ENCODE measurements at regions not wholly inside any gene's neighbourhood (a gene's known extent, or its start where the extent isn't known, plus 50 kb on each side); places are given as distances from the start of the nearest gene placed in this dataset.

DNA sequence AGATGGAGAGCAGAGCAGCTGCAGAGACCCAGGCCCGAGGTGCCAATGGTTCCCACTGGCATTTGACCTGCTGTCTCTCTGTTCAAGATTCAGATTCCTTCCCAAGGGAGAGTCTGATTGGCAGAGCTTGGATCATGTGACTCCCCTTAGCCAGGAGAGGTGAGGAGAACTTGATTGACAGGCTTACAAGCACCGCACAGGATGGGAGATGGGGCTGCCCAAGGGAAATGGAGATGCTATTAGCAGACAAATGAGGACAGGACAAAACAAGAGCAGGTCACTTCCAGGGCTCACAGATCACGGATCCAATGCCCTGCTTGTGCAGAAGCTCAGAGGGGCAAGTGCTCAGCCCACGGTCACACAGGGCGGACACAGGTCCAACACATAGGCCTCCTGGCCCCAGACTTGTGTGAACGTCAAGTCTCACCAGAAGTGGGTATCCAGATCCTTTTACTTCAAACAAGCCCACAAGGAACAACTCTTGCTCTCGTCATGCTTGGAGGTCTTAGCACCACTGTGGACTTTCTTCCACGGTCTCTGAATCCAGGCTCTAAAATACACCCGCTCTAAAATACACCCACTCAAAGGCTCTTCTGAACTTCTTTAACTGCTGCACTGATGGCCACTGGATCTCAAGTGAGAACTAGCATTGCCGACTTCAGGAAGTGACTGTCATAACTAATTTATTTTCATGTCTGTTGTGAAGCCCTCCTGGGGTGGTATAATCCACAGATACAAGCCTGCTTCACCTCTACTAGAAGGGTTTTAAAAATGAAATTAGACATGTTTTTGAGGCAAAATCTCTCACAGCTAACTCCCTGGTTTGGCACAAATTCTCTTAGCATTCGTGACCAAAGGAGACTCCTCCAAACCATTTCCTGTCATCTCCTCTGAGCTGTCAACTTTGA lies 274.9 kb downstream of the RRAGC start:
- TF ChIP-seq, protein P1, sequence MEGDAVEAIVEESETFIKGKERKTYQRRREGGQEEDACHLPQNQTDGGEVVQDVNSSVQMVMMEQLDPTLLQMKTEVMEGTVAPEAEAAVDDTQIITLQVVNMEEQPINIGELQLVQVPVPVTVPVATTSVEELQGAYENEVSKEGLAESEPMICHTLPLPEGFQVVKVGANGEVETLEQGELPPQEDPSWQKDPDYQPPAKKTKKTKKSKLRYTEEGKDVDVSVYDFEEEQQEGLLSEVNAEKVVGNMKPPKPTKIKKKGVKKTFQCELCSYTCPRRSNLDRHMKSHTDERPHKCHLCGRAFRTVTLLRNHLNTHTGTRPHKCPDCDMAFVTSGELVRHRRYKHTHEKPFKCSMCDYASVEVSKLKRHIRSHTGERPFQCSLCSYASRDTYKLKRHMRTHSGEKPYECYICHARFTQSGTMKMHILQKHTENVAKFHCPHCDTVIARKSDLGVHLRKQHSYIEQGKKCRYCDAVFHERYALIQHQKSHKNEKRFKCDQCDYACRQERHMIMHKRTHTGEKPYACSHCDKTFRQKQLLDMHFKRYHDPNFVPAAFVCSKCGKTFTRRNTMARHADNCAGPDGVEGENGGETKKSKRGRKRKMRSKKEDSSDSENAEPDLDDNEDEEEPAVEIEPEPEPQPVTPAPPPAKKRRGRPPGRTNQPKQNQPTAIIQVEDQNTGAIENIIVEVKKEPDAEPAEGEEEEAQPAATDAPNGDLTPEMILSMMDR (IDR thresholded peaks at IDR 0.05): no peak
- TF ChIP-seq POLR2A (IDR thresholded peaks at IDR 0.05): no peak
